ENCODE measurements at regions not wholly inside any gene's neighbourhood (a gene's known extent, or its start where the extent isn't known, plus 50 kb on each side); places are given as distances from the start of the nearest gene placed in this dataset.

DNA sequence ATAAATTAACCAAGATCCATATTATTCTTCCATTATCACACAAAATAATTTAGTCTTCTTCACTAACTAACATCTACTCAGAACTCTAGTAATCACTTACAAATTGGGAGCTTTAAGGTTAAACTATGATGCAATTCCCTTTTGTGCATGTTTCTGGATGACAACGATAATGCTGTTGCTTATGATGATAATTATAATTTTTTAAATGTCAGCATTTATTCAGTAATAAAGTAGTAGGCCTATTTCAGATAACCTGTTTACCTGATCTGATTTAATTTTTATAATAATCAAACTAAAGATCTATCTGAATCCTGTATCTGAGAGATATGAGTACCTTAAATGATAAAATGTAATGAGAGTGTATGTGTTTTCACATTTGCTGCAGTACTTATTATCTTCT is 507.8 kb upstream of the GRID2 start:
- H3K4me1 Mint-ChIP-seq (ENCODE audit: low read depth, unreplicated experiment), result no peaks in the 10 kb centered on the region
- H3K27ac Mint-ChIP-seq (ENCODE audit: unreplicated experiment), result no peak overlapping the region
- TF ChIP-seq, protein P1, sequence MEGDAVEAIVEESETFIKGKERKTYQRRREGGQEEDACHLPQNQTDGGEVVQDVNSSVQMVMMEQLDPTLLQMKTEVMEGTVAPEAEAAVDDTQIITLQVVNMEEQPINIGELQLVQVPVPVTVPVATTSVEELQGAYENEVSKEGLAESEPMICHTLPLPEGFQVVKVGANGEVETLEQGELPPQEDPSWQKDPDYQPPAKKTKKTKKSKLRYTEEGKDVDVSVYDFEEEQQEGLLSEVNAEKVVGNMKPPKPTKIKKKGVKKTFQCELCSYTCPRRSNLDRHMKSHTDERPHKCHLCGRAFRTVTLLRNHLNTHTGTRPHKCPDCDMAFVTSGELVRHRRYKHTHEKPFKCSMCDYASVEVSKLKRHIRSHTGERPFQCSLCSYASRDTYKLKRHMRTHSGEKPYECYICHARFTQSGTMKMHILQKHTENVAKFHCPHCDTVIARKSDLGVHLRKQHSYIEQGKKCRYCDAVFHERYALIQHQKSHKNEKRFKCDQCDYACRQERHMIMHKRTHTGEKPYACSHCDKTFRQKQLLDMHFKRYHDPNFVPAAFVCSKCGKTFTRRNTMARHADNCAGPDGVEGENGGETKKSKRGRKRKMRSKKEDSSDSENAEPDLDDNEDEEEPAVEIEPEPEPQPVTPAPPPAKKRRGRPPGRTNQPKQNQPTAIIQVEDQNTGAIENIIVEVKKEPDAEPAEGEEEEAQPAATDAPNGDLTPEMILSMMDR (IDR thresholded peaks at IDR 0.05; ENCODE audit: unreplicated experiment), result no peak
- no peak overlapping the region for H3K4me3 Mint-ChIP-seq (ENCODE audit: low read depth, unreplicated experiment)
- peaks cover 6% of the 10 kb centered on the region for H3K36me3 Mint-ChIP-seq (ENCODE audit: insufficient read depth, unreplicated experiment)
- H3K9me3 Mint-ChIP-seq (ENCODE audit: low read depth, unreplicated experiment), result no peaks in the 10 kb centered on the region
- intact Hi-C loops (cut with micrococcal nuclease; ENCODE audit: unreplicated experiment), result no loop called here
- no peaks in the 10 kb centered on the region for H3K27me3 Mint-ChIP-seq (ENCODE audit: unreplicated experiment)
- no TSS peak for BruUV-seq (replicated peaks)
- no peak for DNase-seq
- CTCF ChIA-PET, result no interaction called here

DNA sequence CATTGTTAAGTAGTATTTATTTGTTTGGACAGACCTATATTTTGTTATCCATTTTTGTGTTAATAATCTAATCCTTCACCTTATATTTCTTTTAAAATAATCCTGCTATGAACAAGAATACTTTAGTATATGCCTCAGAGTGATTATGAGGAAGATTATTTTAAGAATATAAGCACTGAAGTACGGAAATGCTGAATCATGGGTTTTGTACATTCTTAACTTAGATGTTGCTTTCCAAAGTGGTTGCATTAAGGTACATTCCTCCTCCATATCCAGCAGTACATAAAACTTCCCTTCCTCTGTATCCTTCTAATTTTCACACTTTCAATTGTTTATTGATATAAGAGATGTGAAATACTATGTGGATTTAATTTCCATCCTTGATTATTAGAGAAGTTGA is 491.4 kb upstream of the GRID2 start:
- no peak for DNase-seq
- intact Hi-C loops (cut with micrococcal nuclease; ENCODE audit: unreplicated experiment), result no loop called here
- Mint-ChIP-seq H3K27me3 (ENCODE audit: unreplicated experiment) (no peaks in the 10 kb centered on the region), H3K4me1 (ENCODE audit: low read depth, unreplicated experiment) (no peaks in the 10 kb centered on the region), H3K27ac (ENCODE audit: unreplicated experiment) (no peak overlapping the region), H3K4me3 (ENCODE audit: low read depth, unreplicated experiment) (no peak overlapping the region), H3K36me3 (ENCODE audit: insufficient read depth, unreplicated experiment) (no peaks in the 10 kb centered on the region), H3K9me3 (ENCODE audit: low read depth, unreplicated experiment) (no peaks in the 10 kb centered on the region)
- TF ChIP-seq, protein P1 (IDR thresholded peaks at IDR 0.05; ENCODE audit: unreplicated experiment), result no peak
- CTCF ChIA-PET, result no interaction called here
- no TSS peak for BruUV-seq (replicated peaks)

DNA sequence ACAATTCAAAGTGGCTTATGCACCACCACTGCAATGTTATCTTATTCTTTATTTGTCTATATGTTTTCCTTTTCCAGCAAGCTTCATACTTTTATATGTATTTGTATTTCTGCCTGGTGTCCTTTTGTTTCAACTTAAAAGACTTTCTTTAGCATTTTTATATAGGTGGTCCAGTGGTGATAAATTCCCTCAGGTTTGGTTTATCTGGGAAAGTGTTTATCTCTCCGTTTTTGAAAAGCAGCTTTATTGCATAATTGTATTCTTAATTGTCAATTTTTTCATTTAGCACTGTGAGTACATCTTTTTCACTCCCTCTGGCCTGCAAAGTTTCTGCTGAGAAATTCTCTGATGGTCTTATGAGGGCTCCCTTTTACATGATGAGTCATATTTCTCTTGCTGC is 479.0 kb upstream of the GRID2 start:
- H3K9me3 Mint-ChIP-seq (ENCODE audit: low read depth, unreplicated experiment), result no peaks in the 10 kb centered on the region
- no peak for DNase-seq
- intact Hi-C loops (cut with micrococcal nuclease; ENCODE audit: unreplicated experiment), result no loop called here
- TF ChIP-seq, protein P1 (IDR thresholded peaks at IDR 0.05; ENCODE audit: unreplicated experiment), result no peak
- BruUV-seq (replicated peaks), result no TSS peak
- no peak overlapping the region for H3K27ac Mint-ChIP-seq (ENCODE audit: unreplicated experiment)
- H3K36me3 Mint-ChIP-seq (ENCODE audit: insufficient read depth, unreplicated experiment), result no peaks in the 10 kb centered on the region
- H3K27me3 Mint-ChIP-seq (ENCODE audit: unreplicated experiment), result no peaks in the 10 kb centered on the region
- CTCF ChIA-PET, result no interaction called here
- no peak overlapping the region for H3K4me3 Mint-ChIP-seq (ENCODE audit: low read depth, unreplicated experiment)
- H3K4me1 Mint-ChIP-seq (ENCODE audit: low read depth, unreplicated experiment), result peaks cover 12% of the 10 kb centered on the region

DNA sequence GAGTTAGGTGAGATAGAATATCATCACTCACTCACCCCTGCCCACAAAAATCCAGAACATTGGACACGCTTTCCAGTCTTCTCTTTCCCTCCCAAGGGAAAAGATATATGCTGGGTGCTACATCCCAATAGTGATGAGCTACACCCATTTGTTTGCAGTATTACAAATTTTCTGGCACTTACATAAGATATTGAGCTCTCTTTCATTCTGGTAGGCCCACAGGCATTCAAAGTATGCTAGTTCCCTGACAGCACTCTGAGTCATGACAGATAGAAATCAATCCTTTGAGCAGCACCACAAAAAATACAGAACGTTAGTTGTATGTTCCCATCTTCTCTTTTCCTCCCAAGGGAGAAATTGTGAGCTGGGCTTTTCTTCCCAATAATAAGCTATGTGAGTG is 477.6 kb upstream of the GRID2 start:
- CTCF ChIA-PET, result no interaction called here

More for the DNA sequence above, 477.6 kb upstream of the GRID2 start:
- DNase-seq, result peak; percentile 16
- H3K4me3 Mint-ChIP-seq (ENCODE audit: low read depth, unreplicated experiment), result no peak overlapping the region
- no TSS peak for BruUV-seq (replicated peaks)
- intact Hi-C loops (cut with micrococcal nuclease; ENCODE audit: unreplicated experiment), result no loop called here
- H3K9me3 Mint-ChIP-seq (ENCODE audit: low read depth, unreplicated experiment), result no peaks in the 10 kb centered on the region
- H3K4me1 Mint-ChIP-seq (ENCODE audit: low read depth, unreplicated experiment), result peaks cover 12% of the 10 kb centered on the region
- H3K36me3 Mint-ChIP-seq (ENCODE audit: insufficient read depth, unreplicated experiment), result no peaks in the 10 kb centered on the region
- TF ChIP-seq, protein P1 (IDR thresholded peaks at IDR 0.05; ENCODE audit: unreplicated experiment), result no peak
- no peak overlapping the region for H3K27ac Mint-ChIP-seq (ENCODE audit: unreplicated experiment)
- no peaks in the 10 kb centered on the region for H3K27me3 Mint-ChIP-seq (ENCODE audit: unreplicated experiment)

Measured in Calu3 (cell line).